ENCODE measurements at regions not wholly inside any gene's neighbourhood (a gene's known extent, or its start where the extent isn't known, plus 50 kb on each side); places are given as distances from the start of the nearest gene placed in this dataset.

GRCh38 chr3:72290859-72291638 lies 506.1 kb upstream of the PROK2 start:
- Mint-ChIP-seq H3K27me3 (ENCODE audit: insufficient read depth, unreplicated experiment) (peaks cover 14% of the 10 kb centered on the region), H3K27ac (ENCODE audit: low read depth, unreplicated experiment) (no peak overlapping the region), H3K4me3 (ENCODE audit: unreplicated experiment) (no peak overlapping the region), H3K4me1 (ENCODE audit: insufficient read depth, unreplicated experiment) (no peaks in the 10 kb centered on the region), H3K36me3 (ENCODE audit: insufficient read depth, unreplicated experiment) (no peaks in the 10 kb centered on the region), H3K9me3 (ENCODE audit: unreplicated experiment) (no peaks in the 10 kb centered on the region)
- TF ChIP-seq, protein P1, sequence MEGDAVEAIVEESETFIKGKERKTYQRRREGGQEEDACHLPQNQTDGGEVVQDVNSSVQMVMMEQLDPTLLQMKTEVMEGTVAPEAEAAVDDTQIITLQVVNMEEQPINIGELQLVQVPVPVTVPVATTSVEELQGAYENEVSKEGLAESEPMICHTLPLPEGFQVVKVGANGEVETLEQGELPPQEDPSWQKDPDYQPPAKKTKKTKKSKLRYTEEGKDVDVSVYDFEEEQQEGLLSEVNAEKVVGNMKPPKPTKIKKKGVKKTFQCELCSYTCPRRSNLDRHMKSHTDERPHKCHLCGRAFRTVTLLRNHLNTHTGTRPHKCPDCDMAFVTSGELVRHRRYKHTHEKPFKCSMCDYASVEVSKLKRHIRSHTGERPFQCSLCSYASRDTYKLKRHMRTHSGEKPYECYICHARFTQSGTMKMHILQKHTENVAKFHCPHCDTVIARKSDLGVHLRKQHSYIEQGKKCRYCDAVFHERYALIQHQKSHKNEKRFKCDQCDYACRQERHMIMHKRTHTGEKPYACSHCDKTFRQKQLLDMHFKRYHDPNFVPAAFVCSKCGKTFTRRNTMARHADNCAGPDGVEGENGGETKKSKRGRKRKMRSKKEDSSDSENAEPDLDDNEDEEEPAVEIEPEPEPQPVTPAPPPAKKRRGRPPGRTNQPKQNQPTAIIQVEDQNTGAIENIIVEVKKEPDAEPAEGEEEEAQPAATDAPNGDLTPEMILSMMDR (IDR thresholded peaks at IDR 0.05; ENCODE audit: unreplicated experiment): no peak
- no TSS peak for BruUV-seq (replicated peaks)
- intact Hi-C loops (cut with micrococcal nuclease): no loop called here
- POLR2A ChIA-PET: no interaction called here
- CTCF ChIA-PET: no interaction called here
- DNase-seq (ENCODE audit: unreplicated experiment): no peak

DNA sequence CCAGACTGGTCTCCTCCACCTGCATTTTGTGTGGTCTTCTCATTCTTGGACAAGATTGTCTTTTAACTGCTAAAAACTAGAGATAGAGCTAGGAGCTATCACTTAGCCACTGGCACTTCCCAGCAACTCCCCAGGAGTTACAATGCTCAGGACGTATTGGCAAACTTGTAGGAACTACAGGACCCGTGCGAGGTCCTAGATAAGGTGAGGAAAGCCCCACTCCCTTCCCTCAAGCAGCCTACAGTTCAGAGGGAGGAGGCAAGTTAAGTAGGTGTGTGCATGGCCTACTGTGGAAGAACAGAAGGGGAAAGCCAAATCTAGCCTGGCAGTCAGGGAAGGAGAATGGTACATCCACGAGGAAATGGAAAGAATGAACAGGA lies 504.7 kb upstream of the PROK2 start:
- DNase-seq (ENCODE audit: unreplicated experiment): no peak
- Mint-ChIP-seq H3K9me3 (ENCODE audit: unreplicated experiment) (no peaks in the 10 kb centered on the region), H3K4me1 (ENCODE audit: insufficient read depth, unreplicated experiment) (no peaks in the 10 kb centered on the region), H3K27me3 (ENCODE audit: insufficient read depth, unreplicated experiment) (peaks cover 14% of the 10 kb centered on the region), H3K27ac (ENCODE audit: low read depth, unreplicated experiment) (no peak overlapping the region), H3K4me3 (ENCODE audit: unreplicated experiment) (no peak overlapping the region), H3K36me3 (ENCODE audit: insufficient read depth, unreplicated experiment) (no peaks in the 10 kb centered on the region)
- ChIA-PET CTCF (no interaction called here), POLR2A (no interaction called here)
- intact Hi-C loops (cut with micrococcal nuclease): no loop called here
- TF ChIP-seq, protein P1 (IDR thresholded peaks at IDR 0.05; ENCODE audit: unreplicated experiment): no peak
- BruUV-seq (replicated peaks): no TSS peak

DNA sequence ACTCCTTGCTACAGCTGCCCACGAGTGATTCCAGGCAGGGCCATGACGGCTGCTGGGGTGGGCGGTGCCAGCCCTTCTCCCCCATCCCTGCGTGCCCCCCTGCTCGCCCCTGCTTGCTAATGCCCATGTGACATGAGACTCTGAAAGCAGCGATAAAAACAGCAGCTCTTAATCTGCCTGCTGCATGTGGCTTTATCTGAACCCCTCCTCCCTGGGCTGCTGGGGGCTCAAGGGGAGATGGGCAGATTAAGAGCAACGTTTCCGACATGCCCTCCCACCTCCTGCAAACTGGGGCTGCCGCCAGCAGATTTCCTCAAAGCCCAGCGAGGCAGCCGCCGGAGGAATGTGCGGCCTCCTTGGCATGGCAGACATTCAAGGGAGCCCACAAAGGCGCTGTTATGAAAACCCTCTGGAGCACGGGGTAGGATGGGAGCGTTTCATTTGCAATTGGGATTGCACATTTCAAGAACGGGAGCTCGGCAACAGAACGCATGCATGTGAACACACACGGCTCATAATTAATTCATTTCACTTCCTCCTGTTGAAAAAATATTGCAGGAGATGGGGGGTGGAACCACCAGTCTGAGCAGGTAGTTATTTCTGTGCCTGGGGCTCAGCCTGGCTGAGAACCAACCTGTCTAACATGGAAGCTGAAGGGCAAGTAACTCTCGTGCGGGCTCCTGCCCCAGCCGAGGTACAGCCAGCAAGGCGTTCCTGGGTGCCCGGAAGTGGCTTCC lies 504.2 kb upstream of the PROK2 start:
- Mint-ChIP-seq H3K27me3 (ENCODE audit: insufficient read depth, unreplicated experiment) (peaks cover 14% of the 10 kb centered on the region), H3K4me3 (ENCODE audit: unreplicated experiment) (no peak overlapping the region), H3K9me3 (ENCODE audit: unreplicated experiment) (no peaks in the 10 kb centered on the region), H3K27ac (ENCODE audit: low read depth, unreplicated experiment) (no peak overlapping the region), H3K36me3 (ENCODE audit: insufficient read depth, unreplicated experiment) (no peaks in the 10 kb centered on the region), H3K4me1 (ENCODE audit: insufficient read depth, unreplicated experiment) (no peaks in the 10 kb centered on the region)
- CTCF ChIA-PET: no interaction called here
- peak; percentile 20 for DNase-seq (ENCODE audit: unreplicated experiment)
- POLR2A ChIA-PET: interaction anchor here (1.0 kb wide), 1 partner anchor 19 kb away, joined by 4 read pairs; no protein-coding TSS in a partner anchor
- BruUV-seq (replicated peaks): no TSS peak
- intact Hi-C loops (cut with micrococcal nuclease): no loop called here
- TF ChIP-seq, protein P1 (IDR thresholded peaks at IDR 0.05; ENCODE audit: unreplicated experiment): no peak

GRCh38 chr3:72287956-72288355 lies 503.0 kb upstream of the PROK2 start:
- BruUV-seq (replicated peaks): no TSS peak

More at GRCh38 chr3:72287956-72288355, 503.0 kb upstream of the PROK2 start:
- ChIA-PET POLR2A (interaction anchor here (1.0 kb wide), 1 partner anchor 18 kb away, joined by 4 read pairs; no protein-coding TSS in a partner anchor), CTCF (no interaction called here)
- intact Hi-C loops (cut with micrococcal nuclease): no loop called here
- H3K4me3 Mint-ChIP-seq (ENCODE audit: unreplicated experiment): no peak overlapping the region
- DNase-seq (ENCODE audit: unreplicated experiment): peak; percentile 38
- H3K9me3 Mint-ChIP-seq (ENCODE audit: unreplicated experiment): no peaks in the 10 kb centered on the region
- H3K27ac Mint-ChIP-seq (ENCODE audit: low read depth, unreplicated experiment): no peak overlapping the region
- peaks cover 14% of the 10 kb centered on the region for H3K27me3 Mint-ChIP-seq (ENCODE audit: insufficient read depth, unreplicated experiment)
- H3K4me1 Mint-ChIP-seq (ENCODE audit: insufficient read depth, unreplicated experiment): no peaks in the 10 kb centered on the region
- H3K36me3 Mint-ChIP-seq (ENCODE audit: insufficient read depth, unreplicated experiment): no peaks in the 10 kb centered on the region
- TF ChIP-seq, protein P1 (IDR thresholded peaks at IDR 0.05; ENCODE audit: unreplicated experiment): no peak

Measured in MCF 10A (cell line).